Astrocyte (in vitro differentiated cells and primary cell): ENCODE measurements at regions not wholly inside any gene's neighbourhood (a gene's known extent, or its start where the extent isn't known, plus 50 kb on each side); places are given as distances from the start of the nearest gene placed in this dataset.

Experiments
- CTCF ChIP-seq: IDR thresholded peaks from 2 replicates; pipeline ENCODE4 v1.5.1; 2011; ENCODE audit warnings: low read depth, mild to moderate bottlenecking, inconsistent platforms, low read length, moderate library complexity; ENCODE audit not compliant: insufficient read depth
- EZH2 ChIP-seq: IDR thresholded peaks from 2 replicates; pipeline ENCODE4 v1.6.1; 2012; ENCODE audit warnings: mild to moderate bottlenecking, low read length, inconsistent platforms; ENCODE audit not compliant: insufficient read depth

- TF ChIP-seq CTCF (no peak), EZH2 (no peak)
Measured at GRCh38 chr7:123305840-123306375, 106.1 kb upstream of the SLC13A1 start.
